NCI-H2107 treated with DMSO at 0.1 percent for 48 hours (cell line): ENCODE measurements at regions not wholly inside any gene's neighbourhood (a gene's known extent, or its start where the extent isn't known, plus 50 kb on each side); places are given as distances from the start of the nearest gene placed in this dataset.
"Not testable (repeated sequence)": the region's sequence is repeated elsewhere in the genome, so short reads cannot be mapped to it uniquely, and the experiment has no call there.

Experiments
- DNase-seq: peaks from one replicate; lab custom pipeline; 2025; ENCODE audit not compliant: unreplicated experiment; lab: John Stamatoyannopoulos, UW

DNA sequence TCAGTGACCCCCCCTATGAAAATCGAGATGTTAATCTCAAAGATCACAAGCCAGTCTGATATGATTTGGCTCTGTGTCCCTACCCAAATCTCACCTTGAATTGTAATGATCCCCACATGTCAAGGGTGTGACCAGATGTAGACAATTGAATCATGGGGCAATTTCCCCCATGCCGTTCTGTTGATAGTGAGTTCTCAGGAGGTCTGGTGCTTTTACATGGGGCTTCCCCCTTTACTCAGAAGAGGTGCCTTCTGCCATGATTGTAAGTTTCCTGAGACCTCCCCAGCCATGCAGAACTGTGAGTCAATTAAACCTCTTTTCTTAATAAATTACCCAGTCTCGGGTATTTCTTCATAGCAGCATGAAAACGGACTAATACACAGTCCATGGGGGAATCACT is 459.5 kb downstream of the MFSD1 start:
- DNase-seq = not testable (repeated sequence)

DNA sequence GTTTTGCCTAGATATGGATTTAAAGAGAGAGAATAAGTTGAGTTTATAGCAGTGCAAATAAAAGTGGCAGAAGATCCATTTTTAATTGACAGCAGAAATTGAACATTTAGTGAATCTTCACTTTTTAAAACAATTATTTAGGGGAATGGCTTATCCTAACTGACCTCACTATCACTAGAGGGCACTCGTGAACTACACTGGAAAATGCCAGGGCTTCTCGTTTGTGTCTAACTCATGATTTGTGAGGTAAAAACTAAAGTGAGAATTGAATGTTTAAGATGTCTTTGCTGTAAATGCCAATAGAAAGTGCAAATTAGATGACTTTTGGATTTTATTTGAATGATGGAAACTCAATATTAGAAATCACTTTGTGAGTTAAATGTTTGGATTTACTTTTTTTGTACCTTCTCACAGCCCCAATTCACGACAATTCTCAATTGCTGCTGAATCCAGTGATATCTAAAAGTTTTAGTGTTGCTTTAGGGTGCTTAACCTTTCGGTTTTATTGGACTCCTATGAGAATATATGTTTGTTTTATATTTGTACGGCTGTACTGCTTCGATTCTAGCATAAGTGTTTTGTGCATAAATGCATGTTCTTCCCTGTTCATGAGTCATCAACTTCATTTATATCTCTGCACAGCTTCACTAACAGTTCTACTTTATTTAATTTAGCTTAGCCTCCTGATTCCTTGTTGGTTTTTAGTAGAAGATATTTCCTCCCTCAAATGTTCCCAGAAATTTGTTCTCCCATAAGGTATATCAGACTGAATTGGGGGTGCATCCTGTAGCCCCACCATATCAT is 462.1 kb downstream of the MFSD1 start:
- DNase-seq = peak; percentile 49

DNA sequence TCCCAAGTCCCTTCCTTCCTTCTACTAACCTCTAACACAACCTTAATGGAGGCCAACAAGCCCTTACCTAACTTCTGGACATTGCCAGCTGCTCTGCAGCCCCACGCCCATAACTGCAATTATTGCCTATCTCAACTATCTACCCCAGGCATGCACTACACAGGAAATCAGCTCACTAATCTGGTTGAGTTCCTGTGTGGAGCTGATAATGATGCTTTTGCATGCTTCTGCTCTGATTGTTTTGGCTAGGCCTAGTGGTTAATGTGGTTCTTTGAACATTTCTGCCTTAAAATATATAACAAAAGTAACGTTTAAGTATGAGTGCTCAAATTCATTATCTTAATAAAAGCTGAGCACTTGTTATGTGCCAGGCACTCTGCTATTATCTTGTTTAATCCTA is 463.9 kb downstream of the MFSD1 start:
- no peak for DNase-seq

GRCh38 chr3:159266779-159267178 is 464.9 kb downstream of the MFSD1 start:
- DNase-seq = peak; percentile 36

- DNase-seq = no peak
These were observed 470.1 kb downstream of the MFSD1 start for GRCh38 chr3:159271799-159272512.

DNA sequence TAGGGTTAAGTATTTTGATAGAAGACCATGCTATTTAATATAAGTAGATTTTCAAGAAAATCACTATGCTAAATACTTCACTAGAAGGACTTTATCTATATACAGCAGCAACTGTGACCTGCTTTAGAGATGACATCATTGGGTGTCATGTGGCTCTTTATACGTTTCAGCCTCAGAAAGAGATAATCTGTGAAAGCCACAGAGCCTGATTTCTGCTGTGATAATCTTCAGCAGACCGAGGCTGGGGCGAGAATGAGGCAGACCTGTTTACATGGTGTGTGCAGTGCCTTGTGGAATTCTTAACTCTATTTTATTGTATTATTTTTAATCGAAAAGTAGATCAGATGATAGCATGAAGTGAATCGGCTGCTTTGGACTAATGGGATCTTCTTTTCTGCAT is 471.2 kb downstream of the MFSD1 start:
- no peak for DNase-seq

DNA sequence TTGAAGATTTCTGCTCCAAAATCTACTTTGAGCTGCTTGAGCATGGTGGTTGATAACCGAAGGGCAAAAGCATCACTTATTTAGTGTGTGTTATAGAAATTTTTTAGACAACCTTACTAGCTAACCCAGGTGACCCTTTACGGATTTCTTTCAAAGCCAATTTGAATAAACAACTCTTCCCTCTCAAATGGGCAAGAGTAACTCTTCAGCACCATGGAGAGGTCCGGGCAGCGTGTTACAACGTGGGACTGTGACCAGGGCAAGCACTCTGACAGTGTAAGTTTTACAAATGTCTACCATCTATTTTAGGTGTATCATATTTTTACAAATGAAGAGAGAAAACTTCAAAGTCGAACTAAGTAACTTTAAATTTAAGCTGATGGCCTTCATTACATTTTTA is 471.8 kb downstream of the MFSD1 start:
- no peak for DNase-seq

DNA sequence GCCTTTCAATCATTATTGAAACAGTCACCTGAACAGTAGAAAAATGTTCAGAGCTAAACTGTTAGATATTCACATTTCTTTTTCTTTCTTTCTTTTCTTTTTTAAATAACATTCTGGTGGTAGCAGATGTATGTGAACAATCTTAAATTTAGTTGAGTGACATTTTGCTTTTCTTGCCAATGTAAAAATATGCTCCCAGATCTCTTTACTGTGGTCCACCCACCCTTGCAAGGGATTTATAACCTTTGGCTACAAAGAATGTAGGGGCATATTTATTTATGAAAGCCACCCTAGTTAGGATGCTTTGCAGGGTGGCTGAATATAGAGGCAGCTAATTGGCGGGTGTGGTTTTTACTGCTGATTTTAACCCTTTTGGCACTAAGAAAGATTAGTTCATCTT is 473.9 kb downstream of the MFSD1 start:
- no peak for DNase-seq

DNA sequence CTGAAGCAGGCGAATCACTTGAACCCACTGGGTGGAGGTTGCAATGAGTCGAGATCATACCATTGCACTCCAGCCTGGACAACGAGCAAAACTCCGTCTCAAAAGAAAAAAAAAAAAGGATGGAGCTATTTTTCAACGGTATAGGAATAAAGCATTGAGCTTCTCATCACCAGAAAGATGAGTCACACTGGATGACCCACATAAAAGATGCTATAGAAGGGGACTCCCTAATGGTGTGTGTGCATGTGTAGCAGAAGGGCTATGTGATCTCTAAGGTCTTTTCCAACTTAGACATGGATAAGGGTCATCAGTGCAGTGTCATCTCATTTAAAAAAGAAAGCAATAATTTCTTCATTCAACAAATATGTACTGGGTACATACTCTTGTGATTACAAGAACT is 476.0 kb downstream of the MFSD1 start:
- no peak for DNase-seq

DNA sequence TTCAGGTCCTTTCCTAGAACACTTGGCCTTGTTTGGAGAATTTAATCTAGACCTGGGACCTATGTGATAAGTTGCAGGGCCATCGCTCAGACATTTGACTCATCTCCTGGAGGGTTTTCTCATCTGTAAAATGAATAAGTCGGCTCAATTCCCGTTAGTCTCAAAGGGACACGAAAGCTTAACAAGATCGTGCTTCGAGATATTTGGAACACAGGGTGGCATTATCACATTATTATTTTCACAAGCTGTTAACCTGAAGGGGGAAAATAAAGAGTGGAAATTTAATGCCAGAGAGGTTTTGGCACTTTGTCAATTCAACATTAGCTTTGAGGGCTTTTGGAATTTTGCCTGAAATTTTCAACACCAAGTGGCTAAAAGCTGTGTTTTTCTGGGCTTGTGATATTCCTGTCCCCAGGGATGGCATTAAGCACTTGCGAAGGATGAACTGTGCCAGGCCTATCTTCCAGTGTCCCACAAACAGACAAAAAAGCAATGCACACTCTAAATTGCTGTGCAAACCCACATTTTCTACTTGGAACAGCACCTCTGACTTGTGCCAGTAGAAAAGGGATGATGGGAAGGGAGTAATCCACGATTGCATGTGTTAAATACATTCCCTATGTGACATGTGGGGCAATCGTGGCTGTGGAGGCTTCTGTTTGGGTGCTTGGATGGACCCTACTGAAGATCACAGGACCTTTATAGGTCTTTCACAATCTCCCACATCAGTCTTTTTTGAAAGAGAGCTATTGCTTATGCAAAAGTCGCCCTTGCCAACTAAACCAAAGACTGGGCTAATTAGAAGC is 478.7 kb downstream of the MFSD1 start:
- peak; percentile 68 for DNase-seq

DNA sequence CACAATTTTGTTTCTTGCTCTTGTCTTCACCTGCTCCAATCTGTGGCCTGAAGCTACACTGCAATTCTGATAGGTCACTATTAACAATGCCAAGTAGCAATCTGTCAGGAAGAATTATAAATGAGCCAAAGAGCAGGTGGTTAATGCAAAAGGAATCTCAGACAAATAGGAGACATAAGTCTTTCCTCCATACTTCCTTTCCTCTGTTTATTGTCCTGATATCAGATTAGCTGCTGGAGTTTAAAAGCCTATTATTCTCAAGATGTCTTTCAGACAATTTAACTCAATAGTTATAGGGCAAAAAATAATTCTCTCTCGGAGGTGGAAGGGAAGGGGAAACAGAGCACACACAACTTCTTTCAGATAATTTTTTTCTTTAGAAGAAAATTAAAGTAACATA is 491.6 kb downstream of the MFSD1 start:
- no peak for DNase-seq

DNA sequence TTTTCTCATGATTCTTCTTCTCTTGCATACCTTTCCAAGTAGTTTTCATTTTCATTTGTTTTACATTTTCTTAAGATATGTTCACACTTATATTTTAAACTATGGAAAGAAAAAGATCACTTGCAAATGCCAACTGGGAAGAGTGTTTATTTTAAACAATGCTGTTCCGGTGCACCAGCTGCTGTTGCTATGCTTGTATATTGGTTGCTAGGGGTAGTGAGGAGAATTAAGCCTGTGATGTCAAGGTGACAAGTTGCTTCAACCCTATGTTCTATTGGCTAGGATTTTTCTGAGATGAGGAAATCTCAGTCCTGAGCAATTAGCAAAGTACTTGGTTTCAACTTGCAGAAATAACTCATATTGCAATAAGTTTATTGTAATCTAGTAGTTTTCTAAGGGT is 500.1 kb downstream of the MFSD1 start:
- DNase-seq = no peak

DNA sequence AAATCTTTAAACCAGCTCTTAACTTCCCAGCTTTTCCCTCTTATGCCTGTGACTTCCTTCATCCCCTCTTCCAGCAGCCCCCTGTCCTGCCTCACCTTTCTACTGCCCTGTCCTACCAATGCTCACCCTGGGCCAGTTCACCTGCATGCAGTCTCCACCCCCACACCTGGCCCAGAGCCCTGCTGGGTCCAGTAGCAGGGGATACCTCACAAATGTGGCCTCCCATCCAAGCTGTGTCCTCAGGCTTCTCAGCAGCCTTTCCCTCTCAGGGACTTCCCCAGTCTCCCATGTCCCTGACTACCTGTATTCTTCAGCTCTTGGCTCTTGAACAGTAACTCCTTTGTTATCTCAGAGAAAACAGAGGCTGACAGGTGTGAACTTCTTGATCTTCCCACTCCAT is 503.2 kb downstream of the MFSD1 start:
- DNase-seq = no peak

DNA sequence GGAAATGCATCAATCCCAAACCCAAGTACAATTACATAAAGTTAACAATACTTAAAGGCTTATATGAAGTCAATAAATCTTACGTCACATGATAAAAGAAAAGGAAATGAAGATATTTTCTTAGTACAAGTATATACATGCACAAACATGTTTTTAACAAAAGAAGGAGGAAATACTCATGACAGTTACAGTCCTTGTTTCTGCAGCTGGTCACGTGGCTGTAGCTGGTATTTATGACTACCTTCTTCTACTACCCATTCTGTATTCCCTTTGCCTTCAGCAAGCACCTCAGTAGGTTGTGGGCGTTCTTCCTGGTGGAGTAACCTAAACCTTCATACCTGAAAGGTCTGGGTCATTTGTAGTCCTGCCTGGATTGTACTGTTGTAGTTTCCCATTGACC is 514.9 kb downstream of the MFSD1 start:
- DNase-seq = not testable (repeated sequence)

- no peak for DNase-seq
These were observed 517.3 kb downstream of the MFSD1 start for GRCh38 chr3:159319156-159319555.

GRCh38 chr3:159322322-159322939 is 520.6 kb downstream of the MFSD1 start:
- no peak for DNase-seq

DNA sequence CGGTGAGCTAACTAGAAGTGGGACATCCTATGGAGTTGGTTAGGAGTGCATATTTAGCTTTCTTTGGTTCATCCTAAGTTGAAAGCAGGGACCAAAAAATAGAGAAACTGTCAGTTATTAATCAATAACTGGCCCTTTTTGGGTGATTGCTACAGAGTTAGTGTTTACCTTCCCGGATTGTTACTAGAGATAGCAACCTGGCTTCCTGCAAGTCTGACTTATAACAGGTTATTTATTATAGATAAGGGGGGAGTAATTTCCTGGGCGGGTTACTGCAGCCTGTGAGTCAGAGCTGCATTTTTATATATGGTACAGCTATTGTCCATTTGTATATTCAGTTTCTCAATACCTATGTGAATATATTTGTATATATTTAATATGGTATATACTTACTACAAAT is 522.0 kb downstream of the MFSD1 start:
- DNase-seq = no peak

- DNase-seq = no peak
These were observed 525.1 kb downstream of the MFSD1 start for GRCh38 chr3:159326998-159327397.

- no peak for DNase-seq
These were observed 530.8 kb downstream of the MFSD1 start for GRCh38 chr3:159332535-159333099.

DNA sequence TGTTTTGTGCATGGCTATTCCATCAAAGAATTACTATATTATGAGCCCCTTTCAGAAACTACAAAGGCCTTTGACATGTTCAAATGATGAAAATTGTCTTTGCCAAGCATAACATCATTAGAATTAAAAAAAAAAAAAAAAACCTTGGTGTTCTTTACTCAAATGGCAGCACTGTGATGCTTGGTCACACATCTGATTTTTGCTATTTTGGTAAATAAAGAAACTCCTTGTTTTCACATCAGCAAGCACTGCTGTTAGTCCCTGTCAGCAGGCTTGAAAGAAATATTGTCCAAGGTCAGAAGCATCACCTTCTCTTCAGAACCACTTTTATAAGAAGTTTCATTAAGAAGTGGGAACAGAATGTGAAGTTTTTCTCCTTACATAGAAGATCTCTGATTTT is 537.3 kb downstream of the MFSD1 start:
- DNase-seq = no peak

DNA sequence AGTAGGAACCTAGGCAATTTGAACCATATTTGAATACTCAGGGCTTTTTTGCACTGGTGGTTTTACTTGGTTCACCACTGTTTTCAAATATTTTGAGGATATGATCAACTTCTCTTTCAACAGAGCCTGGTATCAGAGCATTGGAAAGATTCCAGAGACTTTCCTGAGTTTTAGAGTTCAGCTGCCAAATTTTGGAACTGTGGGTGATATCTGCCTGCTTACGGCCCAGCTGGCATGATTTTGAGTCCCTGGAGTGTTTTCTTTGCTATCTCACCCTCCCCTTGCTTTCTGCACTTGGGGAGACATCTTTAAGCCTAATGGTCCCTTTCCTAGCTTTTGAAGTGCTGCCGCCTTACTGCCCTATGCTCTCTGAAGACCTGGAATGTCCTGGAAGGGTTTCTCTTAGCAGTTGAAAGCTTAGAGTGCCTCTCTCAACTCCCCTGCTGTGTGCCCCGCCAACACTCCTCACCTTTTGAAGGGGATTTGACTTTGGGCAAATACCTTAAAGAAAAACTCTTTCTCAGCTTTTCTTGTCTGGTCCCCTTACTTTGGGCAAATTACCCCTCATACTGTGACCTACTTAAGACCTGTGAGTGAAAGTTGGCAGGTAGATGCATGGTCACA is 539.1 kb downstream of the MFSD1 start:
- DNase-seq = no peak
